Fibroblast of peridontal ligament (primary cell): ENCODE measurements at regions not wholly inside any gene's neighbourhood (a gene's known extent, or its start where the extent isn't known, plus 50 kb on each side); places are given as distances from the start of the nearest gene placed in this dataset.

Experiments
- DNase-seq: peaks from one replicate; pipeline ENCODE4 v3.0.0-alpha.2; 2010; ENCODE audit errors: extremely low read depth

DNA sequence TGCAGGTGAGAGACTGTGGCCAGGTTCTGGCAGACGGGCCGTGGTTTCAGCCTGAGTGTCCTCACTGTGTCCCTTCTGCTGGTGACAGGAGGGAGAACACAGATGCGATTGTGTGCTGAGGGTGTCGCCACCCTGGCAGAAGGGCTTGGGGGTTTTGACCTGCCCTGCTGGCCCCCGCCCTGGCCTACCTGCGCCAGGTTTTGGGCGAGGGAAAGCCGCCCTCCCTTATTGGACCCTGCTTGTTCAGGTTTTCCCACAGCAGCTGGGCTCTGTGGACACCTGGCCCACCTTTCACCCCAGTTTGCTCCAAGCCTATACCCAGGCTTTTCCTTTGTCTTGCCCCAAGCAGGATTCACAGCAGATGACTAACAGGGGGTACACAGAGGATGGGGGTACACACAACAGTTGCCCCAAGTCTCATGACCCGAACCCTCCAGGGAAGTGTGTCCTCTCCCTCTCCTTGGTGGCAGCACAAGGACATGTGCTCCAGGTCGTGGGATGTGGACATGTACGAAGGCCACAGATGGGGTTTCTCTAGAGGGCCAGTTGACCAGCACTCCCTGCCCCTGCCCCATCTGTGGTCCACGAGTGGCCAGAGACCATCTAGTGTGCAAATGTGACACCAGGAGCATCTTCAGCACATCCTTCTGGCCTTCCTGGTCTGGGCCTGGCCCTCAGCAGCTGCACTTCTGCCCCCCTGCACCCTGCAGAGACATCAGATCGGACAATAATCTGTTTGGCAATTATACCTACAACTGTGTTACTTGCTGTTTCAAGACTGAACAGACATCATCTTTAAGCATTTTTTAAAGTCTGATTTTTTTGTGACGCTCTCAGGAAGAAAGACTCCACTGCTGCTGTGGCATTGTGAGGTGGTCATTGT is 265.8 kb upstream of the IRX4 start:
- DNase-seq = no peak

DNA sequence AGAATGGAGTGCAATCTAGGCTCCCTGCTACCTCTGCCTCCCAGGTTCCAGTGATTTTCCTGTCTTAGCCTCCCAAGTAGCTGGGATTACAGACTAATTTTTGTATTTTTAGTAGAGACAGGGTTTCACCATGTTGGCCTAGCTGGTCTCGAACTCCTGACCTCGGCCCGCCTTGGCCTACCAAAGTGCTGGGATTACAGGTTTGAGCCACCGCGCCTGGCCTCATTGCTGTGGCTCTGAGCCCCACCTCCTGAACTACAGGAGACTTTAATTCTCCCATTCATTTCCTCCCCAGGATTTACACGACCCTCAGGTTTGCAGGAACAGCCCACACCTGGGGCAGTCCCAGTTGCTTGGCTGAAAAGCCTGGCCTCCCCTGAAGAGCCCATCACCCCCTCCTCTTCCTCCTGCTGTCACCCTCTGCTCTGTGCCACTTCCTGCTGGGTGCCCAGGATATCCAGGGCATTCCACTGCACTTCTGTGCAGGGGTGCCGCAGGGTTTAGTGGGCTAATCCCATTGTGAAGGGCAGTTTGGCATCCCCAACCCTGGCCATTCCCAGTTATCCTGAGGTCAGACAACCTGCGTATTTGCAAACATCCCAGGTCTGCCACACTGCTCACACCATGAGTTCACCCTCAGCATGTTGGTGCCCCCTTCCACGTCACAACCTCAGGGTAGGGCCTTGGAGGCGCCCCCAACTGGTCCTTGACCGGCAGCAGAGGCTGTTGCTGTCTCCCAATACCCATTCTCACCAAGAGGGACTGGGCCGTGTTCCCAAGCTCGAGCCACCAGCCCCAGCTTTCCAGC is 265.0 kb upstream of the IRX4 start:
- no peak for DNase-seq

DNA sequence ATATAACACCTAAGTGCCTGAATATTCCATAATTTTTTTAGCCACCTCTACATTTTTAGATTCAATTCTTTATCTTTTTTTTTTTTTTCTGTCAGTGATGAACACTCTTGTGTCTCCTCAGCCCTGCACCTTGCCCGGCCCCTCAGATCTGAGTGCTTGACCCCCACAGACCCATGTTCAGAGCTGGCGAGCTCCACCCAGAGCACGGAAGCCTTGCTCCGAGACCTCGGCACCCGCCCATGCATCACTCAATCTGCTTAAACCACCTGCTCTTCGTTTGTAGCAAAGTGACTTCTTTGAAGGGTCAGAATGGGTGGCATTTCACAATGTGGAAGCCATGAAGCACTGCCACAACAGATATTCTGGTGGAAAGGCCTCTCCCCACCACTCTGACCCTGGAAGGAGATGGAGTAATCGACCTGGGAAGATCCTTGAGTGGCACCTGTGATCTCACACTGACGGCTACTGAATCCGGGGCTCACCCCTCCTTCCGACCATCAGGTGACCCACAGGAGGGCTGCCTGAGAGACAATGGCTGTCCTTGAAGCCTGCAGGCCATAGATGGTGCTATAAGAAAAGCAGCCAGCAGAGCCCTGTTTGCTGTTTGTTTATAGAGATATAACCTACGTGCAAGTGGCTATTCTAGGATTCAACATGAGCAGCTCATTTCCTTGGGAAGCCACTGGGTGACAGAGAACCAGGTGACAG is 261.1 kb upstream of the IRX4 start:
- no peak for DNase-seq

- DNase-seq = no peak
These were observed 260.4 kb upstream of the IRX4 start for GRCh38 chr5:2143088-2143487.

- no peak for DNase-seq
These were observed 259.8 kb upstream of the IRX4 start for GRCh38 chr5:2142456-2142954.

GRCh38 chr5:2141254-2142000 is 258.7 kb upstream of the IRX4 start:
- DNase-seq = no peak

- DNase-seq = no peak
These were observed 257.9 kb upstream of the IRX4 start for GRCh38 chr5:2140501-2141175.

GRCh38 chr5:2139478-2139877 is 256.8 kb upstream of the IRX4 start:
- DNase-seq = no peak

GRCh38 chr5:2138896-2139295 is 256.2 kb upstream of the IRX4 start:
- no peak for DNase-seq

DNA sequence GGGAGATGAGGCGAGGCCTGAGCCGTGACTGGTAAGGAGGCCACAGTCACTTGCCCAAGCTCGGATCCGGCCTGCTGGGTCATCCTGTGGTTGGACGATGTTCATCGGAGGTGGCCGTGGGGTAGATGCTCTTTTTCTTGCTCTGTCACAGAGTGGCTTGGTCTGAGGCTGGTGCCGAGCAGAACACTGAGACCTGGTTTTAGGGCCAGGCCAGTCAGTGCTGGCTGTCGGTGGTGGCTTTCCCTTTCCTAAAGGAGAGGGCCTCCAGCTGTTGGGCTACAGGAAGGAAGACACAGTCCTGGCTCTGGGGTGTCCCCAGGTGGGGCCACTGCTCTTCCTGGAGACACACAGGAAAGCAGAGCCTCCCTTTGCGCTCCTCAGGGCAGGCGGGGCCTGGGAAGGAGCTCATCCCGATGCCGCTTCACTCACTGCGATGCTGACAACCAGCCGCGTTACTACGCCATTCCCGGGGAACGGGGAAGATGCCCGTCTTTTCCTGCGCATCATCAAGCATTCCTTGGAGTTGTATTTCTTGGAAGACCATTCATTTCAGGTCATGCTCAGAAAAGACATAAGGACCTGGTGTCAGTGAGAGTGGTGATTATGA is 254.8 kb upstream of the IRX4 start:
- DNase-seq = no peak

GRCh38 chr5:2136728-2137333 is 254.1 kb upstream of the IRX4 start:
- DNase-seq = no peak

GRCh38 chr5:2135833-2136232 is 253.1 kb upstream of the IRX4 start:
- no peak for DNase-seq

- DNase-seq = no peak
These were observed 252.6 kb upstream of the IRX4 start for GRCh38 chr5:2135354-2135753.

GRCh38 chr5:2134543-2135292 is 252.0 kb upstream of the IRX4 start:
- no peak for DNase-seq

GRCh38 chr5:2133936-2134335 is 251.2 kb upstream of the IRX4 start:
- no peak for DNase-seq

DNA sequence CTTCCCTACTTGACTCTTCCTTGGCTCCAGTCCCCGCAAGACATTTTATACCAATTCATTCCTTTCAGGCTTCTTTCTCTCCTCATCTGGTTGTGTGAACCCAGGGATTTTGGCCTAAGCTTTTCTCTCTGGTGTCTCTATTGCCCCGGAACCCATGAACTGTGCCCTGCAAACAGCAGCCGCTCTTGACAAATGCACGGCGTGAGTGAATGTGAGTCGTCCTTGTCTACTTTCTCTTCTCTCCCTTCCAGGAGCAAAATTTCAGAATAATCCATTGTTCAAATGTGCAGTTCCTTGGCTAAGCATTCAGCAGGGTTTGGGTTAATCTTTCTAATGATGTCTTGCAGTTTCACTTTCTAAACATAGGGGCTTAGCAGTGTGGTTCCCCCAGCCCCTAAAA is 250.4 kb upstream of the IRX4 start:
- DNase-seq = no peak

DNA sequence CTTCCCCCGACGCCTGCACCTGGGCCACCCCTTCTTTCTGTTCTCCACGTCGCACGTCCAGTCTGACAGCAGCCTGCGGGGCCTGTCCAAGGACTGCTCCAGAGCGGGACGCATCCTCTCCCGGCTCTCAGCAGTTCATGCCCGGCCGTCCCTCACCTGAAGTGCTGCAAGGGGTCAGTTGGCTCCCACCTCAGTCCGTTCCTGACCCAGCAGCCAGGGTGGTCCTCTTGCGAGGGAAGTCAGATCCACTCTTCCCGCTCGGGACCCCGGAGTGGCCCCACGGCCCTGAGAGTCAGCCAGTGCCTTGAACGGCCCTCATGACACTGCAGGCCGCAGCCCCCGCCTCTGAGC is 249.7 kb upstream of the IRX4 start:
- no peak for DNase-seq

DNA sequence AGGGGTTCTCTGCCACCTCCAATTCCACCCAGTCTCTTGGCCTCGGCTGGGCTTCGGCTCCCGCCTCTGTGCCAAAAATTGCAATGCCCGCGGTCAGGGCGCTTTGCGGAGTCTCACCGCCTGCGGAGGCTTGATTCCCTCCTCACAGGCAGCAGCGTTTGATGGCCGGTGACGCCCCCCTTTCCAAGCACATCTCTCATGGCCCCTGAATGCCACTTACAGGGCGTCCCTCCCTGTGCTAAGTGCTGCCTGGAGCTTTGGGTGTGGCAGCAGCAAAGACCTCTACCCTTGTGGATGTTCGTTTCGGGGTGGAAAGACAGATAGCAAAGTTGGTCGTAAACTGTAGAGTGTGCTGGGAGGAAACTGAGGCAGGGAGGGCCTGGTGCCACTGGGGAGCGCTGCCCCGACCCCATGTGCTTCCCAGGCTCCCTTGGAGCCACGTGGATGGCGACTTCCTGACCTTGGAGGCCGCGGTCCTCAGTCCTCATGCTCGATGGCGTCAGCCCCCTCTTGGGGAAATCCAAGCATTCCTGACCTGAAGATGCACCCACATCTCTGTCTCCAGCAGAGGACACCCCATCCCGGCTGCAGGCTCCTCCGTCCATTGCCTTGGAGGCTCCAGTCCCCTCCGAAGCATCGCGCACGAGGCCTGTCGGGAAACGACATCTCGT is 249.2 kb upstream of the IRX4 start:
- no peak for DNase-seq

DNA sequence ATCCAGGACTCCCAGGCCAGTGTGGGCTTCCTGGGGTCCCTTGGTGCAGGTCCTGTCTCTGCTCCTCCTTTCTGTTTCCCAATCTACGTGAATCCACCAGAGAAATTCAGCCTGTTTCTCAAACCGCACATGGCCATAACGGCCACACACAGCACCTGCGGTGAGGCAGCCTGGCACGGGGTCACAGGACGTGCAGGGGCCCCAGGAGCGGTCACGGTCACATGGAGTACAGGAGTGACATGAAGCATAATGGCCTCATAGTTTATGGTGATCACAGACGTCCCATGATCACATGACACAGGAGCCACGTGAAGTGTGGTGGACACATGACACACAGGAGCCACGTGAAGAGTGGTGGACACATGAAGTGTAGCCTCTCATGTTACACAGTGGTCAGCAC is 248.5 kb upstream of the IRX4 start:
- DNase-seq = no peak
